Mucosa of stomach (tissue), 1 donor: ENCODE measurements at regions not wholly inside any gene's neighbourhood (a gene's known extent, or its start where the extent isn't known, plus 50 kb on each side); places are given as distances from the start of the nearest gene placed in this dataset.
"Not testable (repeated sequence)": the region's sequence is repeated elsewhere in the genome, so short reads cannot be mapped to it uniquely, and the experiment has no call there.

Source experiments
- H3K27me3 ChIP-seq: one replicate; pipeline ENCODE4 v1.7.0; 2013; ENCODE audit warnings: mild to moderate bottlenecking, low read length; ENCODE audit not compliant: control insufficient read depth, insufficient read depth
- H3K36me3 ChIP-seq: one replicate; pipeline ENCODE4 v1.7.0; 2013; ENCODE audit warnings: low read length; ENCODE audit not compliant: control insufficient read depth, insufficient read depth
- H3K4me1 ChIP-seq: one replicate; pipeline ENCODE4 v1.7.0; 2013; ENCODE audit warnings: mild to moderate bottlenecking, low read length; ENCODE audit not compliant: control insufficient read depth, insufficient read depth
- H3K4me3 ChIP-seq: one replicate; pipeline ENCODE4 v1.7.0; 2013; ENCODE audit warnings: low read length
- H3K9ac ChIP-seq: one replicate; pipeline ENCODE4 v1.7.0; 2013; ENCODE audit warnings: mild to moderate bottlenecking, low read length, moderate library complexity
- H3K9me3 ChIP-seq: one replicate; pipeline ENCODE4 v1.7.0; 2013; ENCODE audit warnings: mild to moderate bottlenecking, low read length, moderate library complexity; ENCODE audit not compliant: control insufficient read depth
- donor health status: Pancreatic carcinoma.

- no peaks in the 10 kb centered on the region for H3K9me3 ChIP-seq
- no peaks in the 10 kb centered on the region for H3K27me3 ChIP-seq
- no peak overlapping the region for H3K9ac ChIP-seq
- peaks cover 11% of the 10 kb centered on the region for H3K4me1 ChIP-seq
- no peak overlapping the region for H3K4me3 ChIP-seq
- H3K36me3 ChIP-seq: no peaks in the 10 kb centered on the region
These were observed 61.7 kb upstream of the ECHDC3 start for GRCh38 chr10:11680496-11680895.

- Histone ChIP-seq H3K9ac (no peak overlapping the region), H3K4me3 (no peak overlapping the region), H3K9me3 (no peaks in the 10 kb centered on the region), H3K36me3 (no peaks in the 10 kb centered on the region), H3K4me1 (peaks cover 11% of the 10 kb centered on the region), H3K27me3 (no peaks in the 10 kb centered on the region)
These were observed 62.2 kb upstream of the ECHDC3 start for GRCh38 chr10:11679946-11680345.

- Histone ChIP-seq H3K4me3 (no peak overlapping the region), H3K9ac (no peak overlapping the region), H3K27me3 (no peaks in the 10 kb centered on the region), H3K4me1 (peaks cover 6% of the 10 kb centered on the region), H3K36me3 (no peaks in the 10 kb centered on the region), H3K9me3 (no peaks in the 10 kb centered on the region)
These were observed 63.9 kb upstream of the ECHDC3 start for GRCh38 chr10:11678074-11678793.

- Histone ChIP-seq H3K4me1 (peaks cover 6% of the 10 kb centered on the region), H3K9ac (no peak overlapping the region), H3K9me3 (no peaks in the 10 kb centered on the region), H3K36me3 (no peaks in the 10 kb centered on the region), H3K4me3 (no peak overlapping the region), H3K27me3 (no peaks in the 10 kb centered on the region)
These were observed 64.7 kb upstream of the ECHDC3 start for GRCh38 chr10:11677480-11677879.

GRCh38 chr10:11673346-11674280, 62.2 kb upstream of the USP6NL start:
- Histone ChIP-seq H3K9me3 (no peaks in the 10 kb centered on the region), H3K4me1 (peaks cover 6% of the 10 kb centered on the region), H3K36me3 (no peaks in the 10 kb centered on the region), H3K27me3 (no peaks in the 10 kb centered on the region), H3K9ac (no peak overlapping the region), H3K4me3 (no peak overlapping the region)

- Histone ChIP-seq H3K36me3 (no peaks in the 10 kb centered on the region), H3K9me3 (no peaks in the 10 kb centered on the region), H3K27me3 (no peaks in the 10 kb centered on the region), H3K4me3 (no peak overlapping the region), H3K9ac (no peak overlapping the region), H3K4me1 (peaks cover 6% of the 10 kb centered on the region)
These were observed 61.4 kb upstream of the USP6NL start for GRCh38 chr10:11672836-11673235.

GRCh38 chr10:11670381-11670780, 58.9 kb upstream of the USP6NL start:
- no peaks in the 10 kb centered on the region for H3K9me3 ChIP-seq
- H3K4me1 ChIP-seq: peaks cover 6% of the 10 kb centered on the region
- H3K36me3 ChIP-seq: no peaks in the 10 kb centered on the region
- no peak overlapping the region for H3K4me3 ChIP-seq
- H3K27me3 ChIP-seq: no peaks in the 10 kb centered on the region
- no peak overlapping the region for H3K9ac ChIP-seq

GRCh38 chr10:11668847-11669610, 57.6 kb upstream of the USP6NL start:
- Histone ChIP-seq H3K9me3 (no peaks in the 10 kb centered on the region), H3K4me1 (no peaks in the 10 kb centered on the region)

GRCh38 chr10:11667756-11668155, 56.3 kb upstream of the USP6NL start:
- no peak overlapping the region for H3K4me3 ChIP-seq
- no peaks in the 10 kb centered on the region for H3K9me3 ChIP-seq
- H3K27me3 ChIP-seq: no peaks in the 10 kb centered on the region
- H3K4me1 ChIP-seq: no peaks in the 10 kb centered on the region
- H3K36me3 ChIP-seq: no peaks in the 10 kb centered on the region
- no peak overlapping the region for H3K9ac ChIP-seq

More at GRCh38 chr10:11668847-11669610, 57.6 kb upstream of the USP6NL start:
- Histone ChIP-seq H3K36me3 (no peaks in the 10 kb centered on the region), H3K9ac (no peak overlapping the region), H3K27me3 (no peaks in the 10 kb centered on the region), H3K4me3 (no peak overlapping the region)

- H3K36me3 ChIP-seq: no peaks in the 10 kb centered on the region
These were observed 52.5 kb upstream of the USP6NL start for GRCh38 chr10:11663763-11664555.

GRCh38 chr10:11663126-11663515, 51.7 kb upstream of the USP6NL start:
- not testable (repeated sequence) for H3K9ac ChIP-seq, H3K27me3 ChIP-seq, H3K9me3 ChIP-seq, H3K4me3 ChIP-seq, H3K4me1 ChIP-seq, H3K36me3 ChIP-seq

More at GRCh38 chr10:11663763-11664555, 52.5 kb upstream of the USP6NL start:
- Histone ChIP-seq H3K9me3 (no peaks in the 10 kb centered on the region), H3K4me1 (no peaks in the 10 kb centered on the region), H3K4me3 (no peak overlapping the region), H3K9ac (no peak overlapping the region), H3K27me3 (no peaks in the 10 kb centered on the region)
